ENCODE measurements at regions not wholly inside any gene's neighbourhood (a gene's known extent, or its start where the extent isn't known, plus 50 kb on each side); places are given as distances from the start of the nearest gene placed in this dataset.

GRCh38 chr13:73201626-73202025, 142.8 kb downstream of the KLF5 start:
- no peak for ATAC-seq
- TF ChIP-seq ZFP30 (CRISPR knock-in tag; IDR thresholded peaks at IDR 0.05) = no peak
- no peak for TF ChIP-seq CREB5 (CRISPR knock-in tag; IDR thresholded peaks at IDR 0.05; ENCODE audit: low read depth)
- no peak for TF ChIP-seq POU6F1 (CRISPR knock-in tag; IDR thresholded peaks at IDR 0.05; ENCODE audit: borderline replicate concordance, low read depth)
- no peak for TF ChIP-seq ZFP3 (CRISPR knock-in tag; IDR thresholded peaks at IDR 0.05)
- no peak for TF ChIP-seq TOX (CRISPR knock-in tag; IDR thresholded peaks at IDR 0.05; ENCODE audit: borderline replicate concordance)
- TF ChIP-seq SNAI2 (CRISPR knock-in tag; IDR thresholded peaks at IDR 0.05) = no peak
- no peak for TF ChIP-seq OSR1 (CRISPR knock-in tag; IDR thresholded peaks at IDR 0.05)
- no peak for TF ChIP-seq ZNF8 (CRISPR knock-in tag; IDR thresholded peaks at IDR 0.05)
- TF ChIP-seq PATZ1 (CRISPR knock-in tag; IDR thresholded peaks at IDR 0.05; ENCODE audit: borderline replicate concordance) = no peak
- no peak for TF ChIP-seq ARNTL (CRISPR knock-in tag; IDR thresholded peaks at IDR 0.05; ENCODE audit: borderline replicate concordance, low read depth)
- TF ChIP-seq PPARA (CRISPR knock-in tag; IDR thresholded peaks at IDR 0.05; ENCODE audit: borderline replicate concordance) = no peak
- TF ChIP-seq ZNF70 (CRISPR knock-in tag; IDR thresholded peaks at IDR 0.05) = no peak

GRCh38 chr13:73198991-73199411, 140.2 kb downstream of the KLF5 start:
- ATAC-seq = peak; percentile 59
- TF ChIP-seq TCF4 (CRISPR knock-in tag; IDR thresholded peaks at IDR 0.05; ENCODE audit: borderline replicate concordance) (no peak), ZC3H10 (CRISPR knock-in tag; IDR thresholded peaks at IDR 0.05) (no peak), PATZ1 (CRISPR knock-in tag; IDR thresholded peaks at IDR 0.05; ENCODE audit: borderline replicate concordance) (no peak), ISL1 (CRISPR knock-in tag; IDR thresholded peaks at IDR 0.05) (0 out of 2 replicates have a peak, but pooled peaks have one; percentile 8), ARNTL (CRISPR knock-in tag; IDR thresholded peaks at IDR 0.05; ENCODE audit: borderline replicate concordance, low read depth) (no peak), TSHZ2 (CRISPR knock-in tag; IDR thresholded peaks at IDR 0.05) (no peak), SNAI2 (CRISPR knock-in tag; IDR thresholded peaks at IDR 0.05) (no peak)

- ATAC-seq = no peak
- TF ChIP-seq GLIS3 (CRISPR knock-in tag; IDR thresholded peaks at IDR 0.05) (no peak), POU6F1 (CRISPR knock-in tag; IDR thresholded peaks at IDR 0.05; ENCODE audit: borderline replicate concordance, low read depth) (no peak), CREB5 (CRISPR knock-in tag; IDR thresholded peaks at IDR 0.05; ENCODE audit: low read depth) (no peak), ZFP30 (CRISPR knock-in tag; IDR thresholded peaks at IDR 0.05) (no peak), TSHZ2 (CRISPR knock-in tag; IDR thresholded peaks at IDR 0.05) (no peak), PATZ1 (CRISPR knock-in tag; IDR thresholded peaks at IDR 0.05; ENCODE audit: borderline replicate concordance) (no peak), TCF4 (CRISPR knock-in tag; IDR thresholded peaks at IDR 0.05; ENCODE audit: borderline replicate concordance) (no peak), ESRRG (CRISPR knock-in tag; IDR thresholded peaks at IDR 0.05) (no peak), BACH2 (CRISPR knock-in tag; IDR thresholded peaks at IDR 0.05; ENCODE audit: borderline replicate concordance) (no peak)
Measured at GRCh38 chr13:73195091-73195490, 136.3 kb downstream of the KLF5 start.
